GM23338 (cell line): ENCODE measurements at regions not wholly inside any gene's neighbourhood (a gene's known extent, or its start where the extent isn't known, plus 50 kb on each side); places are given as distances from the start of the nearest gene placed in this dataset.

Experiments
- ATAC-seq: fragments of 200-7000 bp; cut with Tn5 transposase; 3 replicates; pipeline ENCODE4 v1.9.1; 2020
- DNase-seq: peaks from one replicate; pipeline ENCODE4 v3.0.0-alpha.2; 2015; ENCODE audit warnings: low spot score
- H2AFZ ChIP-seq: fragments of 200-600 bp; sonication (generic); 2 replicates; pipeline ENCODE4 v1.8.0; 2016; ENCODE audit warnings: antibody characterized with exemption, mild to moderate bottlenecking, moderate library complexity
- H3F3A ChIP-seq: fragments of 200-600 bp; sonication (generic); replicated peaks from 2 replicates; pipeline ENCODE4 v1.8.0; 2017; ENCODE audit warnings: antibody characterized with exemption, mixed run types, low read depth
- H3K27ac ChIP-seq: fragments of 200-600 bp; sonication (generic); 2 replicates; pipeline ENCODE4 v1.6.1; 2016; ENCODE audit warnings: low read depth
- H3K27me3 ChIP-seq: fragments of 200-600 bp; sonication (generic); 2 replicates; pipeline ENCODE4 v1.8.0; 2016; ENCODE audit warnings: mild to moderate bottlenecking, mixed run types, moderate library complexity; ENCODE audit not compliant: insufficient read depth
- H3K36me3 ChIP-seq: fragments of 200-600 bp; sonication (generic); 2 replicates; pipeline ENCODE4 v1.8.0; 2016; ENCODE audit warnings: mild to moderate bottlenecking; ENCODE audit not compliant: insufficient read depth
- H3K4me1 ChIP-seq: fragments of 200-600 bp; sonication (generic); 2 replicates; pipeline ENCODE4 v1.8.0; 2016; ENCODE audit warnings: mild to moderate bottlenecking, moderate library complexity; ENCODE audit not compliant: insufficient read depth
- H3K4me2 ChIP-seq: fragments of 200-600 bp; sonication (generic); 2 replicates; pipeline ENCODE4 v1.7.1; 2017; ENCODE audit warnings: mixed run types
- H3K4me3 ChIP-seq: fragments of 200-600 bp; sonication (generic); 2 replicates; pipeline ENCODE4 v1.6.1; 2016; ENCODE audit warnings: mixed run types
- H3K79me2 ChIP-seq: fragments of 200-600 bp; sonication (generic); replicated peaks from 2 replicates; pipeline ENCODE4 v1.8.0; 2017; ENCODE audit warnings: mild to moderate bottlenecking; ENCODE audit not compliant: insufficient read depth
- H3K9me2 ChIP-seq: fragments of 200-600 bp; sonication (generic); 2 replicates; pipeline ENCODE4 v1.8.0; 2017; ENCODE audit not compliant: insufficient read depth
- H4K20me1 ChIP-seq: fragments of 200-600 bp; sonication (generic); replicated peaks from 2 replicates; pipeline ENCODE4 v1.8.0; 2017; ENCODE audit warnings: mild to moderate bottlenecking; ENCODE audit not compliant: insufficient read depth
- H3K27ac Mint-ChIP-seq: 2 replicates; pipeline ENCODE4 v1.8.0; 2020; ENCODE audit warnings: inconsistent platforms, mild to moderate bottlenecking, moderate library complexity, mixed read lengths
- H3K27me3 Mint-ChIP-seq: 3 replicates; pipeline ENCODE4 v1.8.0; 2022; ENCODE audit warnings: low read depth, mild to moderate bottlenecking, moderate library complexity, mixed read lengths, inconsistent platforms; ENCODE audit not compliant: insufficient read depth, poor library complexity
- H3K36me3 Mint-ChIP-seq: 3 replicates; pipeline ENCODE4 v1.8.0; 2021; ENCODE audit warnings: low read depth, mild to moderate bottlenecking, inconsistent platforms, moderate library complexity, mixed read lengths
- H3K4me1 Mint-ChIP-seq: 3 replicates; pipeline ENCODE4 v1.8.0; 2020; ENCODE audit warnings: mild to moderate bottlenecking, inconsistent platforms, mixed read lengths
- H3K4me3 Mint-ChIP-seq: 3 replicates; pipeline ENCODE4 v1.8.0; 2021; ENCODE audit warnings: moderate library complexity, mild to moderate bottlenecking, inconsistent platforms, mixed read lengths
- H3K9me3 Mint-ChIP-seq: 3 replicates; pipeline ENCODE4 v1.8.0; 2020; ENCODE audit warnings: moderate library complexity, mild to moderate bottlenecking, inconsistent platforms, mixed read lengths
- CREB1 ChIP-seq: fragments of 250-450 bp; sonication (Bioruptor Pico); IDR thresholded peaks from 2 replicates; pipeline ENCODE4 v1.5.0; 2020; ENCODE audit warnings: low read depth, mild to moderate bottlenecking, moderate library complexity
- EZH2 ChIP-seq: fragments of 200-600 bp; sonication (generic); IDR thresholded peaks from one replicate; pipeline ENCODE4 v1.8.0; 2017; ENCODE audit warnings: antibody characterized with exemption, mild to moderate bottlenecking, low read depth; ENCODE audit not compliant: unreplicated experiment
- EZH2phosphoT487 ChIP-seq: fragments of 200-600 bp; sonication (generic); IDR thresholded peaks from one replicate; pipeline ENCODE4 v1.8.1; 2018; ENCODE audit warnings: antibody characterized with exemption; ENCODE audit not compliant: unreplicated experiment
- JUNB ChIP-seq: IDR thresholded peaks from one replicate; pipeline ENCODE4 v1.6.1; 2016; ENCODE audit warnings: antibody characterized with exemption; ENCODE audit not compliant: unreplicated experiment
- NANOG ChIP-seq: IDR thresholded peaks from 2 replicates; pipeline ENCODE4 v1.6.1; 2016; ENCODE audit warnings: antibody characterized with exemption, borderline replicate concordance
- POLR2AphosphoS5 ChIP-seq: IDR thresholded peaks from 2 replicates; pipeline ENCODE4 v1.6.1; 2016; ENCODE audit warnings: antibody characterized with exemption, low read depth
- STAT1 ChIP-seq: IDR thresholded peaks from one replicate; pipeline ENCODE4 v1.6.1; 2016; ENCODE audit warnings: antibody characterized with exemption; ENCODE audit not compliant: unreplicated experiment
- ZNF114 ChIP-seq: fragments of 250-450 bp; sonication (Bioruptor Pico); IDR thresholded peaks from 2 replicates; pipeline ENCODE4 v1.5.0; 2020; ENCODE audit warnings: mild to moderate bottlenecking, moderate library complexity
- TF ChIP-seq, protein P1 (sequence below), 2 experiments: fragments of 200-600 bp in 1 of 2; sonication (generic) in 1 of 2; conservative IDR thresholded peaks; 2 replicates each; pipeline versions ENCODE4 v1.5.1 to v1.6.1; 2016 to 2017; ENCODE audit warnings: antibody characterized with exemption in 2 of 2, low read depth in 2 of 2, mild to moderate bottlenecking in 2 of 2, moderate library complexity in 1 of 2
- TF ChIP-seq, protein P2 (sequence below): IDR thresholded peaks from 2 replicates; pipeline ENCODE4 v1.6.1; 2016; ENCODE audit warnings: antibody characterized with exemption
- TF ChIP-seq, protein P3 (sequence below): IDR thresholded peaks from one replicate; pipeline ENCODE4 v1.6.1; 2018; ENCODE audit warnings: antibody characterized with exemption; ENCODE audit not compliant: unreplicated experiment

DNA sequence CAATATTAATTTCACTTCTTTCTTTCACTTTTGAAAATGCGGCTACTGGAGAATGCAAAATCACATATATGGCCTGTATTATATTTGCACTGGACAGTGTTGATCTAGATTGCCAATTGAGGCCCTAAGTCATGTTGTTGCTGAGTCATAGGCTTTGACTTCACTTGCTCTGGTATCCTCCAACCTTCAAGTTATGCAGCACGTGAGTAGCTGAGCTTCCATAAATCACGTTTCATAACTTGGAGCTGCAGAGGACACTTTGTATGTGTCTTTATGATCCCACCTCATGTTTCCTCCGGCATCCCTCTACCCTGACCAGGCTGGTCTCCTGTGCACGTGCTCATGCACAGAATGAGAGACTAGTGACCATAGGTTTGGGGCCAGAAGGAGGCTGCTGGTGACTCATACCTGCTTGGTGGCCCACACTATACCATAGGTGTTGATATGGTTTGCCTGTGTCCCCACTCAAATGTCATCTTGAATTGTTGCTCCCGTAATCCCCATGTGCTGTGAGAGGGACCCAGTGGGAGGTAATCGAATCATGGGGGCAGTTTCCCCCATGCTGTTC, 103.0 kb upstream of the TSPAN2 start:
- ATAC-seq (no peak), DNase-seq (no peak)
- H3K36me3 Mint-ChIP-seq: no peaks in the 10 kb centered on the region
- H3K27ac Mint-ChIP-seq: no peak overlapping the region
- H3K4me3 ChIP-seq: no peak overlapping the region
- no peak overlapping the region for H3K4me3 Mint-ChIP-seq
- H2AFZ ChIP-seq: no peak overlapping the region
- no peaks in the 10 kb centered on the region for H3K9me2 ChIP-seq
- H4K20me1 ChIP-seq: no peaks in the 10 kb centered on the region
- H3F3A ChIP-seq: no peaks in the 10 kb centered on the region
- H3K9me3 Mint-ChIP-seq: no peaks in the 10 kb centered on the region; the same call in 2 of the 3 replicates
- no peak for TF ChIP-seq CREB1 (CRISPR knock-in tag)
- no peak for TF ChIP-seq EZH2phosphoT487
- no peak for TF ChIP-seq EZH2
- TF ChIP-seq, protein P1, sequence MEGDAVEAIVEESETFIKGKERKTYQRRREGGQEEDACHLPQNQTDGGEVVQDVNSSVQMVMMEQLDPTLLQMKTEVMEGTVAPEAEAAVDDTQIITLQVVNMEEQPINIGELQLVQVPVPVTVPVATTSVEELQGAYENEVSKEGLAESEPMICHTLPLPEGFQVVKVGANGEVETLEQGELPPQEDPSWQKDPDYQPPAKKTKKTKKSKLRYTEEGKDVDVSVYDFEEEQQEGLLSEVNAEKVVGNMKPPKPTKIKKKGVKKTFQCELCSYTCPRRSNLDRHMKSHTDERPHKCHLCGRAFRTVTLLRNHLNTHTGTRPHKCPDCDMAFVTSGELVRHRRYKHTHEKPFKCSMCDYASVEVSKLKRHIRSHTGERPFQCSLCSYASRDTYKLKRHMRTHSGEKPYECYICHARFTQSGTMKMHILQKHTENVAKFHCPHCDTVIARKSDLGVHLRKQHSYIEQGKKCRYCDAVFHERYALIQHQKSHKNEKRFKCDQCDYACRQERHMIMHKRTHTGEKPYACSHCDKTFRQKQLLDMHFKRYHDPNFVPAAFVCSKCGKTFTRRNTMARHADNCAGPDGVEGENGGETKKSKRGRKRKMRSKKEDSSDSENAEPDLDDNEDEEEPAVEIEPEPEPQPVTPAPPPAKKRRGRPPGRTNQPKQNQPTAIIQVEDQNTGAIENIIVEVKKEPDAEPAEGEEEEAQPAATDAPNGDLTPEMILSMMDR (conservative IDR thresholded peaks at IDR 0.05; ENCODE audit: low read depth in 2 of 2): no peak
- no peak for TF ChIP-seq STAT1
- TF ChIP-seq, protein P2, sequence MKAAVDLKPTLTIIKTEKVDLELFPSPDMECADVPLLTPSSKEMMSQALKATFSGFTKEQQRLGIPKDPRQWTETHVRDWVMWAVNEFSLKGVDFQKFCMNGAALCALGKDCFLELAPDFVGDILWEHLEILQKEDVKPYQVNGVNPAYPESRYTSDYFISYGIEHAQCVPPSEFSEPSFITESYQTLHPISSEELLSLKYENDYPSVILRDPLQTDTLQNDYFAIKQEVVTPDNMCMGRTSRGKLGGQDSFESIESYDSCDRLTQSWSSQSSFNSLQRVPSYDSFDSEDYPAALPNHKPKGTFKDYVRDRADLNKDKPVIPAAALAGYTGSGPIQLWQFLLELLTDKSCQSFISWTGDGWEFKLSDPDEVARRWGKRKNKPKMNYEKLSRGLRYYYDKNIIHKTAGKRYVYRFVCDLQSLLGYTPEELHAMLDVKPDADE: no peak
- TF ChIP-seq, protein P3, sequence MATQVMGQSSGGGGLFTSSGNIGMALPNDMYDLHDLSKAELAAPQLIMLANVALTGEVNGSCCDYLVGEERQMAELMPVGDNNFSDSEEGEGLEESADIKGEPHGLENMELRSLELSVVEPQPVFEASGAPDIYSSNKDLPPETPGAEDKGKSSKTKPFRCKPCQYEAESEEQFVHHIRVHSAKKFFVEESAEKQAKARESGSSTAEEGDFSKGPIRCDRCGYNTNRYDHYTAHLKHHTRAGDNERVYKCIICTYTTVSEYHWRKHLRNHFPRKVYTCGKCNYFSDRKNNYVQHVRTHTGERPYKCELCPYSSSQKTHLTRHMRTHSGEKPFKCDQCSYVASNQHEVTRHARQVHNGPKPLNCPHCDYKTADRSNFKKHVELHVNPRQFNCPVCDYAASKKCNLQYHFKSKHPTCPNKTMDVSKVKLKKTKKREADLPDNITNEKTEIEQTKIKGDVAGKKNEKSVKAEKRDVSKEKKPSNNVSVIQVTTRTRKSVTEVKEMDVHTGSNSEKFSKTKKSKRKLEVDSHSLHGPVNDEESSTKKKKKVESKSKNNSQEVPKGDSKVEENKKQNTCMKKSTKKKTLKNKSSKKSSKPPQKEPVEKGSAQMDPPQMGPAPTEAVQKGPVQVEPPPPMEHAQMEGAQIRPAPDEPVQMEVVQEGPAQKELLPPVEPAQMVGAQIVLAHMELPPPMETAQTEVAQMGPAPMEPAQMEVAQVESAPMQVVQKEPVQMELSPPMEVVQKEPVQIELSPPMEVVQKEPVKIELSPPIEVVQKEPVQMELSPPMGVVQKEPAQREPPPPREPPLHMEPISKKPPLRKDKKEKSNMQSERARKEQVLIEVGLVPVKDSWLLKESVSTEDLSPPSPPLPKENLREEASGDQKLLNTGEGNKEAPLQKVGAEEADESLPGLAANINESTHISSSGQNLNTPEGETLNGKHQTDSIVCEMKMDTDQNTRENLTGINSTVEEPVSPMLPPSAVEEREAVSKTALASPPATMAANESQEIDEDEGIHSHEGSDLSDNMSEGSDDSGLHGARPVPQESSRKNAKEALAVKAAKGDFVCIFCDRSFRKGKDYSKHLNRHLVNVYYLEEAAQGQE: no peak
- TF ChIP-seq POLR2AphosphoS5: no peak
- TF ChIP-seq NANOG: no peak
- H3K27me3 ChIP-seq: no peaks in the 10 kb centered on the region
- no peak overlapping the region for H3K4me2 ChIP-seq
- no peaks in the 10 kb centered on the region for H3K4me1 ChIP-seq
- peaks cover 6% of the 10 kb centered on the region for H3K27me3 Mint-ChIP-seq
- H3K27ac ChIP-seq: no peak overlapping the region
- H3K79me2 ChIP-seq: no peaks in the 10 kb centered on the region
- no peaks in the 10 kb centered on the region for H3K36me3 ChIP-seq
- H3K4me1 Mint-ChIP-seq: peaks cover 6% of the 10 kb centered on the region

DNA sequence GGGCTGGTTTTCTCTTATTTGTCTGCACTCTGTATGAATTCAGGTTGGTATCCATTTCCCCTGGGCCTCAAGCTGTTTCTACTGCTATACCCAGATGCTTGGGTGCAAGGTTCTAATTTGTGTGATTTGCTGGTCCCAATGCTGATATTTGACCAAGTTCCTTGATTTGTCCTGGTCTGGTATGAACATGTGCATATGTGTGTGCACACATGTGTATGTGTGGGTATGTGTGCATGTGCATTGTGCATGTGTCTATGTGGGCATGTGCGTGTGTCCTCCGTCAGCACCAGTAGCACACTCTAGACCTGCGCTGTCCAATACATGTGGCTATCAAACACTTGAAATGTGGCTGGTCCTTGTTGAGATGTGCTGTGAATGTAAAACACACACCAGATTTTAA, 102.4 kb upstream of the TSPAN2 start:
- no peak overlapping the region for H3K4me2 ChIP-seq
- no peaks in the 10 kb centered on the region for H3K79me2 ChIP-seq
- no peaks in the 10 kb centered on the region for H3K4me1 ChIP-seq
- H3K36me3 ChIP-seq: no peaks in the 10 kb centered on the region
- H3F3A ChIP-seq: no peaks in the 10 kb centered on the region
- H3K4me3 ChIP-seq: no peak overlapping the region
- H2AFZ ChIP-seq: no peak overlapping the region
- Mint-ChIP-seq H3K36me3 (no peaks in the 10 kb centered on the region), H3K9me3 (no peaks in the 10 kb centered on the region), H3K4me1 (peaks cover 6% of the 10 kb centered on the region), H3K4me3 (no peak overlapping the region), H3K27me3 (peaks cover 8% of the 10 kb centered on the region), H3K27ac (no peak overlapping the region)
- no peak for ATAC-seq
- H4K20me1 ChIP-seq: no peaks in the 10 kb centered on the region
- H3K9me2 ChIP-seq: no peaks in the 10 kb centered on the region
- H3K27me3 ChIP-seq: no peaks in the 10 kb centered on the region
- no peak overlapping the region for H3K27ac ChIP-seq
- no peak for DNase-seq
- no peak for TF ChIP-seq CREB1 (CRISPR knock-in tag)
- no peak for TF ChIP-seq STAT1
- no peak for TF ChIP-seq JUNB
- no peak for TF ChIP-seq EZH2
- TF ChIP-seq EZH2phosphoT487: no peak
- TF ChIP-seq POLR2AphosphoS5: no peak
- no peak for TF ChIP-seq NANOG
- no peak for TF ChIP-seq ZNF114 (CRISPR knock-in tag)
